Nucleus accumbens (tissue), 56 donors: ENCODE measurements at regions not wholly inside any gene's neighbourhood (a gene's known extent, or its start where the extent isn't known, plus 50 kb on each side); places are given as distances from the start of the nearest gene placed in this dataset.
"Not testable (repeated sequence)": the region's sequence is repeated elsewhere in the genome, so short reads cannot be mapped to it uniquely, and the experiment has no call there.

Experiments used
- DNase-seq, 56 donors: peaks; one replicate each; lab custom pipeline; 2025; lab: John Stamatoyannopoulos, UW

DNA sequence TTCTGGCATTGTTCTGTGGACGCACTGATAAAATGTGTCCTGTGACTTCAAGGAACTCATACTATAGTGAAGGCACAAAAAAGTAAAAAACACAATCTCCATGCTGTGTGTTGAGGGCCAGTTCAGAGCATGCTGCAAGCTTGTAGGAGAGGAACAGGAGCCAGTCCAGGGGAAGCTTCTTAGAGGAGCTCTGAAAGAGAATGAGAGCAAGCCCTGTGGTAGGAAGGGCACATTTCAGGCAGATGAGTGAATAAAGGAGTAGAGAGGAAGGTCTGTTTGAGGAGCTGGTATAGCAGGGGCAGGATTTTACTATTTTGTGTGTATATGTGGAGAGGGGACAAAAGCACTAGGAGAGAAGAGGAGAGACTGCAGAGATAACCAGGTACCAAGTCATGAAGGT lies 478.3 kb downstream of the ZEB2 start:
- no peak for DNase-seq

DNA sequence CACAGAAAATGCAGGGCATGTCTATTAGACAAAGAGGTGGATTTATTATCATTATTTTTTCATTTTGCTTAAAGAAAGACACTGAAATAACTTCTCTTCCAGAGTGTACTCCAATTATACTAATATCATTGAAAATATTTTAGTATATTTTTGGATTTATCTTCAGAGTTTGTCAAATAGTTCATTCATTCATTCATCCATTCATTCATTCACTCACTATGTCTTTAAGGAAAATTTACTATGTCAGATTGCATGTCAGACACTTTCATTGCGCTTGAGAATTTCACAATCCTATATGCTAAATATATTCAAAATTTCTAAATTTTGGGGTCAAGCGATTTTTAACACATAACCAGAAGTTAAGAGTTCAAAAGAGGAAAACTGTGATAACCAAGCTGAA lies 479.1 kb downstream of the ZEB2 start:
- no peak for DNase-seq

DNA sequence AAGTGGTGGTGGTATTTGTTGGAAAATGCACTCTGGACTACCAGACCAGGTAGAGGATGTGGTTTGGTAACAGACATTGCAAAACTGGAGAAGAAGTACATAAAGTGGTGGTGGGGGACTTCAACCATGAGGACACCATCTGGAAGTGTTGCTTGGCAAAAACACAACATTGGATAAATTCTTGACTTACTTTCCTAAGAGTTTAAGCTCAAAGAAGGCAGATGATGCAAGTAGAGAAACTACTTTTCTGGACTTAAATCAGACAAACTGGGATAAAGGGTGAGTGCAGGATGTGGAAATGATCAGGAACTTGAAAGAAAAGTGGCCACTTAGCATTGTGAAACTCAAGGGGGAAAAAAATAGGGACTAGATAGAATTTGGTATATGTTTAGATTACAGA lies 487.4 kb downstream of the ZEB2 start:
- DNase-seq = no peak

DNA sequence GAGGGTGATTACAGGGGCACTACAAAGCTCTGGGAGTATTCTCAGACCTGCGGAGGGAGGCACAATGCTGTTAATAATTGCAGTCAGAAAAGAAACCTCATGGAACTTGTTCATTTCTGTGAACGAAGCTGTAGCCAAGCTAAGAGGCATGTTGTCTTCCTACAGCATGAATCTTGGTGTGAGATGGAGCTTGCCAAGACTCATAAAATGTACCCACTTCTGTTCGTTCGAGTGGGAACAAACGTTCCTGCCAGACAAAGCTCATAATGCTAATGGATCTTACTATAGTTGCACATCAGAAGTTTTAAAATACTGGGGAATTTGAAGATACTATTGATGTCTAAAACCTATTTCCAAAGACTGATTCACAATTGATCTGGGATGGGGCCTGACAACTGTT lies 489.1 kb downstream of the ZEB2 start:
- DNase-seq = no peak

DNA sequence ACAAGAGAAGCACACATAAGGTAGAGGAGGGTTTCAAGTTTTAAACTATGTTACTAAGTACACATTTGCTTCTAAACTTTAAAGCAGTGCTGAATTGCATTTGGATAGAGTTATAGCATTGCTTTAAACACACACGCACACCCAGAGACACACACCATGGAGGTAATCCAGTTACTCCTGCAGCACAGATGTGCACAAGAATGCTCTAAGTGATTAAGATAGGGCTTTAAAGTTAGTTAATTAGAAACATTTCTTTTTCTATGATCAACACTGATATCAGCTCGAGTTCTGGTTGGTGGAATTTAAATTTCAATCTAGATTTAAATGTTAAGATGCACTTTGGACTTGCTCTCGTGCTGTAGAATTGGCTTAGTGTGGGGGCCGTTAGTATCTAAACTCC lies 492.3 kb downstream of the ZEB2 start:
- no peak for DNase-seq

DNA sequence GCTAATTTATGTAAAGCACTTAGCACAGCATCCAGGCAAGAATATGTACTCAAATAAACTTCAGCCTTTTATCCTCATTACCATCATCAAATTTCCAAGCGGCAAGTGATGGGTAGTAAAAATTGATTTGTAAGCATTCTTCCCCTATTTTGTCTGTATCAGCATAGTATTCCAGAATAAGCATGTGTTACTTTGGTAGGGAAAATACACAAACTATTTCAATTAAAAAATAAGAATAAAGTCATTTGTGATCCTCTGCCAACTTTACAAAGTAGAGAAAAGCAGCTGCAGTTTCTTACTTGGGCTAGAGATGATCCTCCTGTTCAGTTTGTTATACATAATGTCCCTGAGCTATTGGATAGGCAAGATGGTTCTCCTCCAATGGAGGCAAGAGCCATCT lies 493.2 kb downstream of the ZEB2 start:
- DNase-seq = no peak

DNA sequence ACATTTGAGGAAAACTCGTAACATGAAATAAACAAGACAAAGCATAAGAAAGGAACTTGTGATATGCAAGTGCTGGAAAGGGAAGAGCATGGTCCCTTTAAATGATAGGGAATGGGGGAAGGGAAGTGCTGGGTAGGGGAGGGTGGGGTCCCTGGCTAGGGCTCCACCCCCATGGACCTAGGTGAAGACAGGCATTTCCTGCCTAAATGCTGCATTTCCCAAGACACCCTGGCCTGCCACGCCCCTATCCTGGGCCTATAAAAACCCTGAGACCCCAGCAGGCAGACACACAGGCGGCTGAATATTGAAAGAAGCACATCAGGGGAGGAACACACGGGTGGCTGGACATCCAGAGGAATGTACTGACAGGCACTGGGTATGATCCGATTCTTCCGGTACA lies 499.9 kb downstream of the ZEB2 start:
- no peak for DNase-seq

DNA sequence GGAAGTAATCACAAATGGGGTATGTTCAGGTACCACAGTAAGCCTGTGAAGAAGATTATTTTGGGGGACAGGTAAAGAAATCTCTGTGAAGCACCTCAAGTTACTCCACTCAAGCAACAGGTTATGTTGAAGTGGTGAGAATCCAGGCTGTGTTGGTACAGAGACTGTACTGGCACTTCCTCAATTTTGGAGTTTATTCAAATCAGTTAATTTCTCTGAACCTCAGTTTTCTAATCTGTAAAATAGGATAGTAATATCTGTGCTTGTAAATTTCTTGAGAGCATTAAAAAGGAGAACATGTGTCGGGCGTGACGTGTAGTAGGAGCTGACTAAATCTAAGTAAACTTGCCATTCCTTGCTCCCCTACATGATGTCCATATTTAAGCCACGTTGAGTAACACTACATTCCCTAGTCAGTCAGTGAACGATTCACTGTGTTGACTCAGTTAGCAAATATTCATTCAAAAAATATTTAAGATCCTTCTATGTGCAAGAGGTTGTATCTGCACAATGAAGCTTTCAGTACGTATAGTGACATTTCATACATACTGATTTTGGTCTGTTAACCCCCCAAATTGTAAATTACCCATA lies 504.2 kb downstream of the ZEB2 start:
- no peak for DNase-seq

DNA sequence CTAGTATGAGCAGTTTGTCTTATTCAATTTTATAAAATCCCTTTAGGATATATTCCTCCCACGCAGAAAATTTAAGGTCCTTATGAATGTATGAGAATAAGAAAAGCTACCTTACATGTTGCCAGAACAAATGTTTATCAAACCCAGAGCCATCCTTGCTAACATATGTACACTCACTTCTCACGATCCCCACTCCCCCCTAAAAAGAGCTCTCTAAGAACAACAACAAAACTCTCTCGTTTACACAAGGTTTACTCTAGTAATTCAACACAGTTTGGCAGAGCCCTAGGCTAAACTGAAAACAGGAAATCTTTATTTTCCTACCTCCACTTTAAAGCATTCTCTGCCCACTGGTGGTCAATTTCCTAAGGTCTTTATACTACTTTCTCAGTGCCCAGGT lies 504.9 kb downstream of the ZEB2 start:
- no peak for DNase-seq

DNA sequence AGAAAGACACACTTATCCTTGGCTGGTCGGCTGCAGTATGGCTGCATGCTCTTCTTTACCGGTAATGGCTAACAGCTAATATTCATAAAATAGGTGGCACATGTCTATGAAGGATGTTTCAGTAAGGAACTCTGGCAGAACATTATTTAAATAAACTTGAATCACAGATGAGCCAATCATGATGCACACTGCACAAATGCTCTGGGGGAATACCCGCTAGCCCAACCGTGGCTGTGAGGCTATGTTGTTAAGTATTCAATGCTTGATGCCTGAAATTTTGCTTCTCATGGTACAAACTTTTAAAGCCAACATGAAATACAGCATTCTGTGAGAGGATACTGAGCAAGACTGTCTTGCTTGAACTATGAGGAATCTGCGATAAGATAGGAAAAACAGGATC lies 505.8 kb downstream of the ZEB2 start:
- DNase-seq = no peak

DNA sequence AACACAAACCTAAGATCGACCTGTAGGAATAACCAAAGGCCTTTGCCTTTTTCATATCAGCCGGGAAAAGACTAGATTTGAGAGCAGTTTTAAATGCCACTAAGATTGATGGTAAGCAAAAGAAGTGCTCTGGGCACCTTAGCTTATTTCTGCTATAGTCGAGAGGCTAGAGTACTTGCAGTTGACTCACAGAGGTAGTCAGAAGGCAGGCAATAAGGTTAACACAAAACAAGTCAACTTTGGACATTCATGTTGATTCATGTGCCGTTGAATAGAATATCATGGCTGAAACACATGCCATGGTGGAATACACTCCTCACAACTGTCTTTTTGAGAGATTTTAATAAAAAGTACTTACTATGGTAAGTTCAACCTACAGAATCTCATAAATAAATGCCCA lies 507.6 kb downstream of the ZEB2 start:
- no peak for DNase-seq

DNA sequence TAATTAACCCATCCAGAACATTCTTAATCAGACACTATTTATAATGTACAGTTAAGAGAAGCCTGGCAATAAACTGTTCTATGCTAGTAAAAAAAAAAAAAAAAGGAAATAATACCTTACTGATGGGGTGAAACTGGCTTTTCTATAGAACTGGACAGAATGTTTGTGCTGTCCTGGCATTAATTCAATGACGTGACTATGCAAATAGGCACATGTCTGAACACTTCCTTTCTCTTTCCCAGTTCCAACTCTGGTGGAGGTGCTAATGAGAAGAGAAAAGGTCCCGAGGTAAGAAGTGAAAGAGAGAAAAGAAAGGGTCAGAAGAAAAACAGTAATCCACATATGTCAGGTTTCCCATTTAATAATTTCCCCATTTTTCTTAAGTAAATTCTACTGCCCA lies 508.4 kb downstream of the ZEB2 start:
- DNase-seq = no peak

DNA sequence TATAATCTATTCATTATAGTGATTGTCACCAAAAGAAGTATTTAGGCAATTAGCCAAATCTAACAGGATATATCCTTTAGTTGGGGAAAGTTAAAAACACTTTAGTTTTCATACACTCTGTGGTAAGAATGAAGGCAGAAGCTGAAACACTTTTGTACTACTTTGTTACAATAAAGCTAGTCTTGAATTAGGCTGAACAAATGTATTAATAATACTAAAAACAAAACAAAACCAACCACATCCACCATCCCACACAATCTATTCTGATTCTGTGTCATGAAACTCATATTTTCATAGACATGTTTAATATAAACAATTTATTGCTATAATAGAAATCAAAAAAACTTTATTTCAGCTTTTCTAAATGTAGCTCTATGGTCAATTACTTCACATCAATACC lies 508.8 kb downstream of the ZEB2 start:
- DNase-seq = no peak

DNA sequence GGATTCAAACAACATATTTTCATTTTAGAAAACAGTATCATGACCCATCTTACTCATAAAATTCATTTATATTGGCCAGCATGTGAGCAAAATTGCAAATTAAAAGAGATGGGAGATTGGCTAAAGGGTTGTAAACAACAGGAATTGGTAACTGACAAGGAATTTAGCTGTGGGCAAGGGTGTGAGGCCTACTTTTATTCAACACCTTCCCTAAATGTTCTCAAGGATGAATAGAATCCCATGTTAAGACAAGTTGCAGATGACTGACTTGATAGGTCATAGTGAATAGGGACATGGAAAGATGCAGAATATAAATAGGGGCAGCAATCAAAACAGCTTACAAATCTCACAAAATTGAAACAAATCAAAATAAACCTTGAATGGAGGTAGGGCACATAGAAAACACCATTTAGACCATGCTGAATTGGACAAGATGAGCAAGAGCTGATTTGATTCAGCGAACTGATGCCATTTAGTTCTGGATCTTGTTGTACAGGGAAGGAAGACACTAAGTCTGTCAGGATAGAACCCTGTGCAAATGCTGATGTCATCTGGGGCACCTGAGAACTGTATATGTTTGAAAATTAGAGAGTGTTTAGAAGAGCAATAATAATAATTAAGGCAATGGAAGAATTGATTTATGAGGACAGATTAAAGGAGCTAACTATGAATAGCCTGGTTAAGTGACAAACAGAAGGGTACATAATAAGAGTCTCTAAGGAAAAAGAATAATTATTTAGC lies 509.7 kb downstream of the ZEB2 start:
- DNase-seq = no peak

DNA sequence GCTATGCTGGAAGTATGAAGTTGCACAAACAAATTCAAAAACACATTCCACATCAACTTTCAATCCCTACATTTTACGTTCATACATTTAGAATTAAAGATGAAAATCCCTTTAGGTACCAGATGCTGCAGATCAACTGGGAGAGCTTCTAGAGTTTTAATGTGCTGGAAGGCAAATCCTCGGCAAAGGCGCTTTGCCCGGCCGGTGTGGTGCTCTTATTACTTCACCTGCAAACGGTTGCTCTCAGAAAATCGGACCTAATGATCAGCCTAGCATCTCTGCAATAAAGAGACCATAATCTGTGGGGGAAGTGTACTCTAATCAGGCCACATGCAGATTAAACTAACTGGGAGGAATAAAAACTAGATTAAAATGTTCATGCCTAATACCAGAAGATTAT lies 513.8 kb downstream of the ZEB2 start:
- DNase-seq = no peak

DNA sequence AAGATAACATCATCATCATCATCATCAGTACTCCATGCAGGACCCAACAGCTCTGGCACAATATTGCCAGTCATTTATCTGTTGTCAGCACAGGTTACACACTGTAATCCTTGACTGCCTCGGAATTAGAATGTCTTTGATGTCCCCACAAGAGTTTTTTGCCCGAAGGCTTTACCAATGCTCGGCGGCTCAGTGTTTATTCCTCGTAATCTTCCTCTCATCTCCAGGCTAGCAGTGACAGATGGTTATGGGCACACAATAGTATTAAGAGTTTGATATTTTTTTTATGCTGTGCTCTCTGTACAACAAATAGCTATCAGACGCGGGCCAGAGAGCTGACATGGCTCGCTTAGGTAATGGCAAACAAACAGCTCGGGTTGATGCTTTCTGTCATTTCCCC lies 515.2 kb downstream of the ZEB2 start:
- DNase-seq = no peak

DNA sequence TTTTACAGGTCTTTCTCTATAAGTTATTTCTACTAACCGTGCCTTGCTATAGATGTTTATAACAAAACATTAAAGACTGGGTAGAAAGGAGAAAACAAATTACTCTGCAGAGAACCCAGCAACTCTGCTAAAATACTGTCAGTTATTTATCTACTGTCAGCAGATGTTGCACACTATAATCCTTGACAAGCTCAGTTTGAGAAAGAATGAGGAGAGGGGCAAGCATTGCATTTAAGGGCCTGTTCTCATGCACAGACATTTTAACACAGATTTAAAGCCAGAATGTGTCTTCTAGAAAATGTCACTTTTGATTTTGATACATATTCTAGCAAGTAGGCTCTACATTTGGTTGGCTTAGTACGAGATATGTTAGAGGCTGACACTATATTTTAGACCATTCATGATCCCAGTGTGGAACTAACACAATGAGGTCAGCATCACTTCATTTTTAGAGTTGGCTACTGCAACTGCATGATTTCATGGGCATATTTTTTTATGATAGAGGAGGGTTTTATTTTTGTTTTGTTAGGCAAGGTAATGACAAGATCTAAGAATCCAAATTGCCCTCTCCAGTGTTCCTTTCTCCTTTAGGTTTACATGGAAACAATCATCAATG lies 516.4 kb downstream of the ZEB2 start:
- no peak for DNase-seq

DNA sequence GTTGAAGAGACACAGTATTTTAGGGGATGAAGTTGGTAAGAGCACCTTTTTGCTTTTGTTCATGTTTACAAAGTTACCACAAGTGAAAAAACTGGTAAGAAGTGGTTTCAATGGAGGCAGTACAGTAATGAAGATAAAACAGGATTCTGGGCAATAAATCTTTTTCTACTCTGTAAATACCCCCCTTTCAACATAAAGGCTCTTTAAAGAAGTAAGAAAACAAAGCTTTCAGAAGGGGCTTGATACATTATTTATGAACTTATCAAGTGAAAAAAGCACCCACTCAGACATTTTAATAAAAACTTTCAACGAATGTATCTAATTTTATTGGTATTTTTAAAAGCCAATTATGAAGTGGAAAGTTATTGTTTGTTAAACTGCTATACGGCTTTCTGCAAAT lies 522.9 kb downstream of the ZEB2 start:
- no peak for DNase-seq

DNA sequence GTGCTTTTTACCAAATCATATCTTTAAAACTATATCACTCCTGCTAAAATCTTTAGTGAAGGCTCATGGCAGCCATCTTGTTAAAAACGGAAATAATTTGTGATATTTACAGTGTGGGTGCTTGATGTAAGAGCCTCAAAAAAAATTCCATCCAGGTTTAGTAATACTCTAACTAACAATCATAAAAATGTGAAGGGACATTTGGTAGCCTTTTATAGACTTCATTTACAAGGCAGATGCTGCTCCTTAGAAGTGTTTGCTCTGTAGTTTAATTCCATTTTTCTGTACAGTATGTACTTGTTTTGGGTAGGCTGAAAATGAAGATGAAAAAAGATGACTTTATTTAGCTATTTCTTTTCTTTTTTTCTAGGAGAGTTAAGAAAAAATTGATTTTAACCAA lies 525.0 kb downstream of the ZEB2 start:
- DNase-seq = no peak

DNA sequence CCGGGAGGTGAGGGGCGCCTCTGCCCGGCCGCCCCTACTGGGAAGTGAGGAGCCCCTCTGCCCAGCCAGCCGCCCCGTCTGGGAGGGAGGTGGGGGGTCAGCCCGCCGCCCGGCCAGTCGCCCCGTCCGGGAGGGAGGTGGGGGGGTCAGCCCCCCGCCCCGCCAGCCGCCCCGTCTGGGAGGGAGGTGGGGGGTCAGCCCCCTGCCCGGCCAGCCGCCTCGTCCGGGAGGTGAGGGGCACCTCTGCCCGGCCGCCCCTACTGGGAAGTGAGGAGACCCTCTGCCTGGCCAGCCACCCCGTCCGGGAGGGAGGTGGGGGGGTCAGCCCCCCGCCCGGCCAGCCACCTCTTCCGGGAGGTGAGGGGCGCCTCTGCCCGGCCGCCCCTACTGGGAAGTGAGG lies 528.3 kb downstream of the ZEB2 start:
- DNase-seq = not testable (repeated sequence)

DNA sequence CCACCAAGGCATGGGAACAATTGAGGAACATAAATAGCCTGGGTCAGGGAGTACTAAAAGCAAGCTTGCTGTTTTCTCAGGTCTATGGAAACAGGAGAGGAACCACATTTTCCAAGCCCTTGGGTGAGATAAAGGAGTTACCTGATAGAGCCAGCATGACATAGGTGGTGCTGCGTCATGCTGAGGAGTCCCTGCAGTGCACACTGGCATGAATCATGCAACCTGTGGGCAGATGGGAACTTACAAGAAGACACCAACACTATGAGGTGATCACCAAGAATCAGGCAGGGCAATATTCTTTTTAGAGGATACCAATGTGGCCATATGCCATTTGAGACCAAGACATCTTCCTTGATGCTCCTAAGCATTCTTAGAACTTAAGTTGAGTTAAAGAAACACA lies 531.8 kb downstream of the ZEB2 start:
- no peak for DNase-seq

DNA sequence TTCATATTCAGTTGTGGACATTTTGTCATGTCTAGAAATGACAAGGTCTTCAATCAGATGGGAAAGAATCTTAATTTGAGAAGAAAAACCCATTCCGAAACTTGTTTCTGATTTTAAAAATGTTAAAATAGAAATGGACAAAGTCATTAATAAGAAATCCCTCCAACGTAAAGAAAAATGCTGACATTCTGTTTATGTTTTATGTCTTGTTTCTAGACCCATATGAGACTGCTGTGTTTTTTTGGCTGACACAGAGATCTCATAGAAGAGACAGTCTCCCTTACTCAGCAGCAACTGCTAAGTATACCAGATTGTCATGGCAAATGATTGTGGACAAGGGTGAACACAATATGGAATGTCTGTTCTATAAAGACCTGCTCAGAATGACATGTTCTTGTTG lies 538.5 kb downstream of the ZEB2 start:
- no peak for DNase-seq
